OCI-LY7 (cell line): ENCODE measurements at regions not wholly inside any gene's neighbourhood (a gene's known extent, or its start where the extent isn't known, plus 50 kb on each side); places are given as distances from the start of the nearest gene placed in this dataset.

Experiments used
- BruUV-seq: library from RNA; stranded (reverse); fragments of 400-500 nt; replicated peaks from 2 replicates; lab custom pipeline; 2021; lab: Mats Ljungman, UMichigan
- CTCF ChIA-PET: fragments of 300-600 bp; sonication (Branson Sonifier 250); formaldehyde crosslinking; loops from one replicate; lab custom pipeline; 2022; ENCODE audit warnings: antibody characterized with exemption; ENCODE audit not compliant: unreplicated experiment; lab: Charles Lee
- POLR2A ChIA-PET: fragments of 300-600 bp; sonication (Branson Sonifier 250); formaldehyde crosslinking; loops from one replicate; lab custom pipeline; 2022; ENCODE audit warnings: antibody characterized with exemption; lab: Charles Lee
- DNase-seq: peaks from one replicate; pipeline ENCODE4 v3.0.0-alpha.2; 2015; ENCODE audit warnings: low spot score
- H2AFZ ChIP-seq: fragments of 200-600 bp; sonication (generic), shearing (Covaris generic); 2 replicates; pipeline ENCODE4 v1.6.1; 2014; ENCODE audit warnings: mild to moderate bottlenecking, antibody characterized with exemption, low read length, moderate library complexity
- H3K27ac ChIP-seq: fragments of 200-600 bp; sonication (generic); 2 replicates; pipeline ENCODE4 v1.5.1; 2014; ENCODE audit warnings: mixed run types, low read depth, mild to moderate bottlenecking, moderate library complexity, low read length, inconsistent platforms; ENCODE audit not compliant: poor library complexity, severe bottlenecking
- H3K36me3 ChIP-seq: fragments of 200-600 bp; sonication (generic); 2 replicates; pipeline ENCODE4 v1.6.1; 2014; ENCODE audit warnings: mild to moderate bottlenecking, antibody characterized with exemption, low read length, moderate library complexity, mixed read lengths; ENCODE audit not compliant: insufficient read depth
- H3K4me1 ChIP-seq: fragments of 200-600 bp; sonication (generic); 2 replicates; pipeline ENCODE4 v1.5.1; 2014; ENCODE audit warnings: mild to moderate bottlenecking, low read length; ENCODE audit not compliant: insufficient read depth, poor library complexity, severe bottlenecking
- H3K4me2 ChIP-seq: fragments of 200-600 bp; sonication (generic); 2 replicates; pipeline ENCODE4 v1.6.1; 2014; ENCODE audit warnings: mild to moderate bottlenecking, low read length
- H3K4me3 ChIP-seq: fragments of 200-600 bp; sonication (generic); 2 replicates; pipeline ENCODE4 v1.5.1; 2014; ENCODE audit warnings: mild to moderate bottlenecking, low read depth, low read length; ENCODE audit not compliant: poor library complexity, severe bottlenecking
- H3K79me2 ChIP-seq: fragments of 200-600 bp; sonication (generic); 2 replicates; pipeline ENCODE4 v1.6.1; 2016; ENCODE audit warnings: low read depth, mild to moderate bottlenecking, low read length, moderate library complexity, mixed read lengths; ENCODE audit not compliant: insufficient read depth
- H3K9me2 ChIP-seq: fragments of 200-600 bp; sonication (generic); 2 replicates; pipeline ENCODE4 v1.6.1; 2016; ENCODE audit warnings: mild to moderate bottlenecking, low read length, mixed read lengths; ENCODE audit not compliant: insufficient read depth
- H3K9me3 ChIP-seq: fragments of 200-600 bp; sonication (generic); 2 replicates; pipeline ENCODE4 v1.6.1; 2014; ENCODE audit warnings: mild to moderate bottlenecking, mixed run types, low read length, mixed read lengths
- H4K20me1 ChIP-seq: fragments of 200-600 bp; sonication (generic); 2 replicates; pipeline ENCODE4 v1.6.1; 2014; ENCODE audit warnings: mild to moderate bottlenecking, antibody characterized with exemption, low read length, moderate library complexity, mixed read lengths; ENCODE audit not compliant: insufficient read depth
- EZH2phosphoT487 ChIP-seq: fragments of 200-600 bp; sonication (generic); IDR thresholded peaks from 2 replicates; pipeline ENCODE4 v1.6.1; 2018; ENCODE audit warnings: low read depth, borderline replicate concordance, mild to moderate bottlenecking, mixed run types, antibody characterized with exemption, low read length, moderate library complexity, mixed read lengths
- intact Hi-C: fragments of 100-400 bp; cut with micrococcal nuclease; formaldehyde crosslinking; loops from one replicate; pipeline ENCODE4 v1.10.0; 2022; ENCODE audit not compliant: unreplicated experiment
- TF ChIP-seq, protein P1 (sequence below): fragments of 200-600 bp; sonication (generic); conservative IDR thresholded peaks from 2 replicates; pipeline ENCODE4 v1.5.1; 2014; ENCODE audit warnings: mild to moderate bottlenecking, antibody characterized with exemption, low read length, moderate library complexity, mixed read lengths

DNA sequence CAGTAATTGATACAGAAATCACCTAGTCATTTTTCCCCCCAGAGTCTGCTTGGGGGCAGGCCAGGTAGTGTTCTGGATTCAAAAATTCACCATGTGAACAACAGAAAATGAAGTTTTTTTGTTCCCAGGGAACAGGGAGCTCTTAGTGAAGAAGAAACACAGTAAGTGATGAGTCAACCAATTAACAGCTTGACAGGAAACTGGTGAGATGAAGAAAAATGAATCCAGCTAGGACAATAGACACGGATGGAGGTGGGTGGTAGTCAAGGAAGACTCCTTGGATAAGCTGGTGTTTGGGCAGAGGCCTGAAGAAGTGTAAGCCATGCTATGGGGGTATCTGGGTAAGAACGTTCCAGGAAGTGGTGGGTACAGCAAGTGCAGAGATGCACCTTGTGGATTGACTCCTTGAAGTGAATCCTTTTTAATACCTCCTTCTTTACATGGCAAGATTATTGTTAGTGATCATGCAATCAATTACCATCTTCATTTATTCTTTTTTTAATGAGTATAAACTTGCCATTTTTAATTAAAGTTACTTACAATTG is 339.9 kb upstream of the RGMA start:
- ChIA-PET POLR2A (interaction anchor here (0.6 kb wide), 1 partner anchor 1175 kb away, joined by 3 read pairs; no protein-coding TSS in a partner anchor), CTCF (no interaction called here)
- no peak for DNase-seq
- H3K4me2 ChIP-seq, result no peak overlapping the region
- TF ChIP-seq, protein P1, sequence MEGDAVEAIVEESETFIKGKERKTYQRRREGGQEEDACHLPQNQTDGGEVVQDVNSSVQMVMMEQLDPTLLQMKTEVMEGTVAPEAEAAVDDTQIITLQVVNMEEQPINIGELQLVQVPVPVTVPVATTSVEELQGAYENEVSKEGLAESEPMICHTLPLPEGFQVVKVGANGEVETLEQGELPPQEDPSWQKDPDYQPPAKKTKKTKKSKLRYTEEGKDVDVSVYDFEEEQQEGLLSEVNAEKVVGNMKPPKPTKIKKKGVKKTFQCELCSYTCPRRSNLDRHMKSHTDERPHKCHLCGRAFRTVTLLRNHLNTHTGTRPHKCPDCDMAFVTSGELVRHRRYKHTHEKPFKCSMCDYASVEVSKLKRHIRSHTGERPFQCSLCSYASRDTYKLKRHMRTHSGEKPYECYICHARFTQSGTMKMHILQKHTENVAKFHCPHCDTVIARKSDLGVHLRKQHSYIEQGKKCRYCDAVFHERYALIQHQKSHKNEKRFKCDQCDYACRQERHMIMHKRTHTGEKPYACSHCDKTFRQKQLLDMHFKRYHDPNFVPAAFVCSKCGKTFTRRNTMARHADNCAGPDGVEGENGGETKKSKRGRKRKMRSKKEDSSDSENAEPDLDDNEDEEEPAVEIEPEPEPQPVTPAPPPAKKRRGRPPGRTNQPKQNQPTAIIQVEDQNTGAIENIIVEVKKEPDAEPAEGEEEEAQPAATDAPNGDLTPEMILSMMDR, result no peak
- no peak for TF ChIP-seq EZH2phosphoT487
- no peak overlapping the region for H3K4me3 ChIP-seq
- BruUV-seq, result no TSS peak
- intact Hi-C loops, result no loop called here
- no peaks in the 10 kb centered on the region for H3K9me2 ChIP-seq
- H3K79me2 ChIP-seq, result no peaks in the 10 kb centered on the region
- no peaks in the 10 kb centered on the region for H3K36me3 ChIP-seq
- H3K27ac ChIP-seq, result no peak overlapping the region
- no peaks in the 10 kb centered on the region for H3K4me1 ChIP-seq
- H4K20me1 ChIP-seq, result no peaks in the 10 kb centered on the region
- H3K9me3 ChIP-seq, result no peaks in the 10 kb centered on the region
- H2AFZ ChIP-seq, result no peak overlapping the region

DNA sequence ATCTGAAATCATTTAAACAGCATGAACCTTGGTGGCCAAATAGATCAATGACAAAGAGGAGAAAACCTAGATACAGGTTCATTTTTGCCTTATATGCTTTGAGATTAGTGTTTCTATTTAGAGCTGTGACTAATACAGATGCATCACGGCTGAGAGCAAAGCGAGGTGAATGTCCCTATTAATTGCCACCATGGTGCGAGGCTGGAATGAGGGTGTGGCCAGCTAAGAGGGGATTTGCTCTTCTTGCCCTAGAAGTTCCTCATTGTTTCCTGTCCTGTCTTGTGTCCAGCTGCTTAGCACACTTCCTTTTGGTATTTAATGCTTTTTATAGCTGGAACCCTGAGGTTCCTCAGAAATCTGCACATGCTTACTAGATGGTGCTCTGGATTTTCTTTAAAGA is 339.1 kb upstream of the RGMA start:
- Histone ChIP-seq H2AFZ (no peak overlapping the region), H3K9me2 (no peaks in the 10 kb centered on the region), H3K79me2 (no peaks in the 10 kb centered on the region), H3K4me1 (no peaks in the 10 kb centered on the region), H3K27ac (no peak overlapping the region), H4K20me1 (no peaks in the 10 kb centered on the region), H3K9me3 (no peaks in the 10 kb centered on the region), H3K36me3 (no peaks in the 10 kb centered on the region), H3K4me2 (no peak overlapping the region), H3K4me3 (no peak overlapping the region)
- TF ChIP-seq, protein P1, result no peak
- TF ChIP-seq EZH2phosphoT487, result no peak
- intact Hi-C loops, result no loop called here
- ChIA-PET POLR2A (interaction anchor here (0.7 kb wide), 1 partner anchor 12 kb away, joined by 3 read pairs; no protein-coding TSS in a partner anchor), CTCF (no interaction called here)
- DNase-seq, result no peak
- BruUV-seq, result no TSS peak

DNA sequence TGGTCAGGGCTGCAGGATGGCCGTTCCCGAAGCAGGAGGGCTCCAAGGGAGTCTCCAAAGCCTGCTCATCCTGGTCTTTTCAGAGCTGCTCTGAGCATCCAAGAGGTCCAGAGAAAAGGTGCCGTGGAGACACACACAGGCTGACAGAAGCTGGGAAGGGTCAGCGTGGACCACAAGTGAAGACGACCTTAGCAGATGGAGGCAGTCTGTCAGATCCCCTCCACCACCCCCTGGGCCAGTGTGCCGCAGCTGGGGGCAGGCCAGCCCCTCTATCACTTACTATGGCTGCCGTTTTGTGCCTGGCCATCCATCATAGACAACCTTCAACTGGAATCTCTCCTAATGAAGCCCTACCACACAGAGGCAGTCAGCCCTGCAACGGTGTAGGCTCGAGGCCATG is 335.1 kb upstream of the RGMA start:
- Histone ChIP-seq H3K79me2 (no peaks in the 10 kb centered on the region), H3K36me3 (no peaks in the 10 kb centered on the region), H3K4me3 (no peak overlapping the region), H3K4me1 (no peaks in the 10 kb centered on the region), H3K9me2 (no peaks in the 10 kb centered on the region), H2AFZ (no peak overlapping the region), H3K9me3 (no peaks in the 10 kb centered on the region), H3K27ac (no peak overlapping the region), H3K4me2 (no peak overlapping the region), H4K20me1 (no peaks in the 10 kb centered on the region)
- BruUV-seq, result no TSS peak
- DNase-seq, result no peak
- POLR2A ChIA-PET, result no interaction called here
- no peak for TF ChIP-seq EZH2phosphoT487
- TF ChIP-seq, protein P1, result no peak
- intact Hi-C loops, result no loop called here
- CTCF ChIA-PET, result no interaction called here
